HG02884 (cell line): ENCODE measurements at regions not wholly inside any gene's neighbourhood (a gene's known extent, or its start where the extent isn't known, plus 50 kb on each side); places are given as distances from the start of the nearest gene placed in this dataset.
"Not testable (repeated sequence)": the region's sequence is repeated elsewhere in the genome, so short reads cannot be mapped to it uniquely, and the experiment has no call there.

Experiments
- ATAC-seq: cut with Tn5 transposase; IDR thresholded peaks from one replicate; pipeline ENCODE4 v1.9.1; 2021; ENCODE audit warnings: mild to moderate bottlenecking, moderate library complexity; ENCODE audit not compliant: unreplicated experiment

DNA sequence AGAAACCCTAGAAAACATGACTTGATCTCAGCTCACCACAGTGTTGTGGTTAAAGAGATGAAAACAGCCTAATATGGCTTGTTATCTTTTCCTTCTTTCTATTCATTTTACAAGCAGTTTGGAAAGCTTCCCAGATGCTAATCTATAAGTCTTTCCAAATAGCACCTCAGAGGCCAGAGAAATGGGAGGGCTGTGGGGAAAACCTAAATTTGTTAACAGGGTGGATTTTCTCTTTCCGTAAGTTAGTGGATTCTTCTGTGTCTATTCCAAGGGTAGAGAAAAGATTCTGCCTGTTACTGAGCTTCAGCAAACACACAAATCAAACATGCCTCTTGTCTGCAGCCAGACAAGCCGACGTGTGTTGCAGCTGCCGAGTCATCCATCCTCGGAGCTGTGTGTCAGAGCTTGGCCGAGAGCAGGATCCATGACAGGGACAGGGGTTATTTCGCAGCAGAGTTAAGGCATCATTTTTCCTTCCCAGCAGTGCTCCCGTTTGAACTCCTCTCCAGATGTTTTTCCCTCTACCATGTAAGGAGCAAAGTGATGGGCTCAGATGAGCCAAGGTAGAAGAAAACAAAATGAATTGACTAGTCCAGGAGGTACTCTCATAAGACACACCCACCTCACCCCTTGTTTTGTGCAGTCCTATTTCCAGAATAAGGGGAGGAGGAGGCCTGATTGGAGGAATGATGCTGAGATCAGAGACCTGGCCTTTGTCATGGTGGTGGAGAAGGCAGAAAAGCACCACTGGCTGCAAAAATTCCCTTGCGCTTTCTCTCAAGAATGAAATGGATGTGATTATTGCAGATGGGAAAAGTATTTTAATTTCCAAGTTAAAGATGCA is 560.0 kb downstream of the C6orf118 start:
- no peak for ATAC-seq

DNA sequence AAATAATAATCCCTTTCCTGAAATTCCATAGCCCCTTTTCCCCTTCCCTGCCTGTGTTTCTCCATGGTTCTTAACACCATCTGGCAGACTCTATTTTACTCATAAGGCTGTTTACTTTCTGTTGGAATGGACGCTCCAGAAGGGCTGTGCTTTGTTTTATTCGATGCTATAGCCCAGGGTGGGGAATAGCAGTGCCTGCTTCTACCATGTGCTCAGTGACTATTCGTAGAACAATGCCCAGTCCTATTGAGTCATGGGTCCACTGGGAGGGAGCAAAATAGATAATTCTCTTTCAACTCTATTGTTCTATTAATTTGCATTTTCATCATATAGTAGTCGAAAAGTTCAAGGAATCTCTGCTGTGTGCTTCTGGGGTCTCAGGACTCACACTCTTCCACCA is 565.1 kb downstream of the C6orf118 start:
- ATAC-seq = no peak

DNA sequence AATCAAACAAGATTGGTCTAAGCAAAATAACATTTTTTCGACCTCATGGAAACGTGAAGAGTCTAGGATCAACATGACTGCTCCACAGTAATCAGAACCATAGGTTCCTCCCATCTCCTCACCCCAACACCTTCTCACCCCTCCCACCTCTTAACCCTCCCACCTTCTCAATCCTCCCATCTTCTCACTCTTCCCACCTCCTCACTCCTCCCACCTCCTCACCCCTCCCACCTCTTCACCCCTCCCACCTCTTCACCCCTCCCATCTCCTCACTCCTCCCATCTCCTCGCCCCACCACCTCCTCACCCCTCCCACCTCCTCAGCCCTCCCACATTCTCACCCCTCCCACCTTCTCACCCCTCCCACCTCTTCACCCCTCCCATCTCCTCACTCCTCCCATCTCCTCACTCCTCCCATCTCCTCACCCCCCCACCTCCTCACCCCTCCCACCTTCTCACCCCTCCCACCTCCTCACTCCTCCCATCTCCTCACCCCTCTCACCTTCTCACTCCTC is 567.4 kb downstream of the C6orf118 start:
- ATAC-seq = no peak

DNA sequence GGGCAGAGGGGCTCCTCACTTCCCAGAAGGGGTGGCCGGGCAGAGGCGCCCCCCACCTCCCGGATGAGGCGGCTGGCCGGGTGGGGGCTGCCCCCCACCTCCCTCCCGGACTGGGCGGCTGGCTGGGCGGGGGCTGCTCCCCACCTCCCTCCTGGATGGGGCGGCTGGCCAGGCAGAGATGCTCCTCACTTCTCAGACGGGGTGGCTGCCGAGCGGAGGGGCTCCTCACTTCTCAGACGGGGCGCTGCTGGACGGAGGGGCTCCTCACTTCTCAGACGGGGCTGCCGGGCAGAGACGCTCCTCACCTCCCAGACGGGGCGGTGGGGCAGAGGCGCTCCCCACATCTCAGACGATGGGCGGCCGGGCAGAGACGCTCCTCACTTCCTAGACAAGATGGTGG is 573.3 kb downstream of the C6orf118 start:
- not testable (repeated sequence) for ATAC-seq

DNA sequence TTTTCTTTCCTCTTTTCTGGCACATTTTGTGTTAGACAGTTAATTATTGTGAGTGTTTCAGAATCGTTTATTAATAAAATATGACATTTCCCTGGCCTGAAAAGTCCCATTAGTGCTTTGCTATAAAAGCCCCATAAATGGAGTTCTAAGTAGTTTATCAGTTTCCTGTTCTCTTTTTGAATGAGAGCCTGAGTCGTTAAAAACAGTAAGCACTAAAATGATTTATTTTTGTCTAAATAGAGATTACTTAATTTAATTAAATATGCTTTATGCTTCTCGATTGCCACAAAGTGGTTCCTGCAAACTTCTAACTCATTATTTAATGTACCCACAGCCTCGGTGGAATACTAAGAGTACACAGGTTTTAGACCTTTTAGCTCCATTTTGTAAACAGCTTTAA is 577.9 kb downstream of the C6orf118 start:
- no peak for ATAC-seq

DNA sequence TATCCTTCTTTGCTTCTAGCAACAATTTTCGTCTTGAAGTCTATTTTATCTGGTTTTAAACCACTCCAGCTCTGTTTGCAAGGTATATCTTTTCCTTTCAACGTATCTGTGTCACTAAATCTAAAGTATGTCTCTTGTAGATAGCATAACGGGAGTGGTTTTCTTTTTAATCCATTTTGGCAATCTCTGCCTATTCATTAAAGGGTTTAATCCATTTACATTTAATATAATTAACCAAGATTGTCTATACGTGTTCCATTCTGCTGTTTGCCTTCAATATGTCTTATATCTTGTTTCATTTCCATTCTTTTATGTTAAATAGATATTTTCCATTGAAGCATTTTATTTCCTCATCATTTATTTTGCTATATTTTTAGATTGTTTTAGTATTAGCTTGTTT is 587.9 kb downstream of the C6orf118 start:
- no peak for ATAC-seq

DNA sequence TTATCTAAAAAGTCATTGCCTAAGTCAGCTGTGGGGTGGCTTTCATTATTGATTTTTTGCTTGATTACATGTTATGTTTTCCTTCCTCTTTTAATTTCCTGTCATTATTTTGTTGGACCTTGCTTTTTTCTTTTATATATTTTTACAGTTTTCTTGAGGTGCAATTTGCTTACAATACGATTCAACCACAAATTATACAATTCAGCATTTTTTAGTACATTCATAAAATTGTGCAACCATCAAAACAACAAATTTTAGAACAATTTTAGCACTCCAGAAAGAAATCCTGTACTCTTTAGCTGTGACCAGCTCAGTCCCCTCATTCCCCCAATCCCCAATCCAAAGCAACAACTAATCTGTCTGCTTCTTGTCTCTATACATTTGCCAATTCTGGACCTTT is 608.9 kb downstream of the C6orf118 start:
- ATAC-seq = no peak

DNA sequence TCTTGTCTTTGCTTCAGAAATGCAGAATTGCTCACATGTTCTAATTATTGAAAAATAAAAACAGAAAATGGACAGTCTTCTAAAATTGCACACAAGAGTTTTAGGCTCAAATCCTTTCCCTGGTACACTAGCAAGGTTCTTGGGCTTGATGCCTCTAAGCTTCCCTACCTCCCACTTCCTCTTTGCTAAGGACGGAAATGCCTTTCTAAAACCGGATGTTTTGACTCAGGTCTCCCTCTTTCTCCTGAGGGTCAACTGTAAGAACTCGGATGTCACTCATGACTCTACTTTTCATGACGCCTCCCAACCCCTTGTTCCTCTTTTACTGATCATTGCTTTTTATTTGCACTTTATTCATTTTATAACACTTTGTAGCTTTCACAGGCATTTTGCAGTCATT is 613.5 kb downstream of the C6orf118 start:
- no peak for ATAC-seq

DNA sequence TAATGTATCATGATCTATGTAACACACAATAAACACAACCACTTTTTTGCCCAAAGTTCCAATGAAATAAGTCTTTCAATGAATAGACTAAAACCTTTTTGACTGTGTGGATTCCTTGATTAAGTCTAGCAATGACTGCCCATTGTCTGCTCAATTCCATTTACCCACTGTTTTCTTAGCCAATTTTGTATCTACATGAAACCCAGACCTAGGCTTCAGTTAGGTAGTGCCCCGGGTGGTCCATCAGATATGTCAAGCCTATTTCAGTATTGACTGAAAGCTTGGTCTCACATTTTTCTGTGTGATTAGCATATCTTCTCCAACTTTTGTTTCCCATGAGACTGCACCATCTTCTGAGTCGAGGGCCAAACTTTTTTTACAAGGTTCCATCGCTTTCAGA is 615.0 kb downstream of the C6orf118 start:
- ATAC-seq = no peak

DNA sequence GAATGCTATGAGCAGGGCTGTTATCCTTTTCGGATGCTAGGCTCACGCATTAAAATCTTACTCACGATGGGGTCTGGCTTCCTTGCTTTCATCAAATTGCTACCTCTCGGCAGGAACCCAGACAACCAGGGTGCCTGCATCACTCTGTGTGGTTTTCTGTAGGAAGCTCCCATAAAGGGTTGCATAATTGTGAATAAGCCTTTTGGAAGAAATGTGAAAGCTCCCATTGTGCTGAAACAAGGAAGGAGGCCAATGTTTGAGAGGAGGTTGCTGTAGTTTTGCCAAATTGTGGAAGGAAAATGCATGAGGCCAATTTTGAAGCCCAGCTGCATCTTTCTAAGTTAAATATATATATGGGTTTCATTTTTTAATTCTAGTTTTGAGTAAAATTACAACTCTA is 615.5 kb downstream of the C6orf118 start:
- ATAC-seq = no peak

DNA sequence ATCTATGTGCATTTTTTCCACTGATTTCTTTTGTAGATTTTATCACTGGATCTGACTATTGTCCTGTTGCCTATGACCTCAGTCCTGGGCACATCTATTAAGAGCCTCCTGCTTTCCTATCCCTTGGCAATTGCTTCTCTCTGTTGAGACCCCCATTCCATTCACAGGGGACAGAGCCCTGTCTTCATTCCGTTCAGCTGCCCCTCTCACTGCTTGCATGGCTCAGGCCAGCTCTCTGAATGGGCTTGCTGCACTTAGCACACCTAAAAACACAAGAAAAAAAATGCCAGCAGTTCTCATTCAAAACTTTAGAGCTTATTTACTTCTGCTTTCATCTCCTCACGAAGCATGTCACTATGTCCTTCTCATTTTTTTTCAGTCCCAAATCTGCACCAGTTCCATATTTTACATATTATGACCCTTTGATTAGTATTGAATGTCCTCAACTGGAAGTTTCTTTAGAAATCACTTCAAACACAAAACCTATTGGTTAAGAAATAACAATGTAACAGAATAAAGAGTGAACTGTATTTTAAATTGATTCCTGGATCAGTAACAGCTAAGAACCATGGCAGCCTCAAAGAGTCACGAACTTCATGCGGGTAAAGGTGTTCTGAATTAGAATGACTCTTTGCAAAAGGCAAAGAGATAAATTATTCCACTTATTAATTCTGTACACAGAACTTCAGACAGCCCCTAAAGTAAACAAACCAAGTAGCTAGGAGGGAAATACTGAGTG is 616.5 kb downstream of the C6orf118 start:
- ATAC-seq = no peak

DNA sequence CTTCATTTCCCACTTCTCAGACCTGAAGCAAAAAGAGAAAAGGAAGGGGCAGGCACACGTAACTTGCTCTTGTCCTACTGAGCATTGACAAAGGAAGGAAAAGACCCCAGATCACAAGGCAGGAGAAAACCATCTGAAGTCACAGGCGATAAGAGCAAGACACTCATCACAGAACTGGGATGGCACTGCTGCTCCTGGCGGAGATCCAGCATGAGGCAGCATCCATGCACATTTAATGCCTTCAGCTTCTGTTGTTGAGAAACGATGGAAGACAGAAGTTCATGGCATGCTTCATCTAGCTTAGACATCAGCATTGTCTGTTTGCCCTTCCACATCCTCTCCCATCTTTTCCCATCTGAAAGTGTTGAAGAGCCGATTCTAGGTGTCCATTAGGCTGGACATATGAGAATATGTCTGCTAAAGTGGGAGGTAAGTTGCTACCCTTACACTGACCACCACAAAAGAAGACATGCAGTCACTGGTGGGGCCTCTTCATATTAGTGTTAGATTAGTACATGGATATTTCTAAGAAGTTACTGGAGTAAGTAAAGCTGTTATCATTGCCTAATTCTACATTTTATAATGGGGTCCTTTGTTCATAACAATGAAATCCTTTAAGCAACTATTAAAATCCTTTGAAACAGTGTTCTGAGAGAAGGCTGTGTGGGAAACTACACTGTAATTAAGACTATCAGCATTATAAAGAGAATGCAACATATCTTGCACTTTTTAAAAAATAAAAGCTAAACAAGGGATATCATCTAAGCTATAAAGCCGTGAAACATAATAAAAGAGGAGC is 618.5 kb downstream of the C6orf118 start:
- ATAC-seq = no peak

DNA sequence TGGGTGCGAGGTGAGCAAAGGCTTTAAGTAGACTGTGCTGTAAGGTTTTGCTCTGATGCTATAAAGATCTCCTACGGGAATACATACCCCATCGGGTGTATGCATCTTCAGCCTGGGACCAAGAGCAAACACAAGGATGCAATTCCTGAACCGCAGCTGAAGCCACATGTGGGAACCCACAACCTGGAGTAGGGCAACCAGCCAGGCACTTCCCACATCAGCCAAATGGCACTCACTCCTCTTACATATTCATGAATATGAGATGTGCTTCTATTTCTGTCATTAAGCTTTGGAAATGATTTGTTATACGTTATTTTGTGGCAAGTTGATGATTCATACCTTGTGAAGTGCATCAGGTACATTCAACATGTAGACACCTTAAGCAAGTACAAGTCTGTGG is 619.2 kb downstream of the C6orf118 start:
- ATAC-seq = no peak

DNA sequence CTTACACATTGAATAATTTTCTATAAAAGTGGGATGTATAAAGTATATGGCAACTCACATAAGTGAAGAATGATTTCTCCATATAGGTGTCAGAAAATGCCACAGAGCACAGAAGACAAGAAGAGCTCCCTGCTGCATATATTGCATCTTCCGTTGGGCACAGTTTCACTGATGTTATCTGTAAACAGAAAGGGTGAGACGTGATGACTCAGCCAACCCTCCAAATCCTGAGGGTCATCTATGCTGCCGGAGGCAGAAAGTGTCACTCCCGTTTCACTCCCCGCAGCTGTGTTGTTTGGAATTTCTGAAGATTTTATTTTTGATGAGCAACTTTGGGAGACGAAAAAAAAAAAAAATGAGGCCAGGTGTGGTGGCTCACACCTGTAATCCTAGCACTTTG is 644.1 kb downstream of the C6orf118 start:
- no peak for ATAC-seq

DNA sequence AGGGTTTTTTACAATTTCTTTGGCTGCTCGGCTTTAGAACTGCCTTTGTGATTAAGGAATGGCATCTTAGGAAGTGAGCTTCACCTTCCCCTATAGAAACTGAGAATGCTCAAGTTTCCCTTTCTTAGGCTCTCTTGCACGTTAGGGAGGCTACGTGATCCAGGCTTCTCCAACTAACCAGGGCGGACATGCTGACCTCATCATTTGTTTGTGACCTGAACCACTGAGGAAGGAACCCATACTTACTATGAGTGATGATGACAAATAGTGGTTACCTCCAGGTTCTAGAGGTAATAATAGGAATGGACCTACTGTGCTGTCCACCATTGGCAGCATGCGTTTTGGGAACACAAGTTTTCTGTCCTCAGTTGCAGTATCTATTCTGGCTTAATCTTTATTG is 645.8 kb downstream of the C6orf118 start:
- ATAC-seq = no peak

DNA sequence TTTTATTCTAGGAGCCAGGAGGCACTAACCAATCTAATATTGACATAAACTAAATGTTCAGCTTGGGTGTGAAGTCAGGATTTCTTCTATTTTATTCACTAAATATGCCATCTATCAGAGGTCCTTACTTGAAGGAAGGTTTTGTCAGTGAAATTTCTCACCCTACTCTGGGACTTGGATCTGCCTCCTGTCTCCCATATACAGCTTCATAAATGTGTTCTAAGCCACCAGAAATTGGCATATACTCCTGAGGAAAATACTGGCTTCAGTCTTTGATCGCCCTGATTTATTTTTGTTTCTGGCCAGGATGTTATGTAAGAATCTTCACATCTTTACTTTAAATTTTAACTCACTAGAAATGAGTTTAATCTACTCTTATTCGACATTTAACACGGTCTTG is 647.7 kb downstream of the C6orf118 start:
- ATAC-seq = no peak

DNA sequence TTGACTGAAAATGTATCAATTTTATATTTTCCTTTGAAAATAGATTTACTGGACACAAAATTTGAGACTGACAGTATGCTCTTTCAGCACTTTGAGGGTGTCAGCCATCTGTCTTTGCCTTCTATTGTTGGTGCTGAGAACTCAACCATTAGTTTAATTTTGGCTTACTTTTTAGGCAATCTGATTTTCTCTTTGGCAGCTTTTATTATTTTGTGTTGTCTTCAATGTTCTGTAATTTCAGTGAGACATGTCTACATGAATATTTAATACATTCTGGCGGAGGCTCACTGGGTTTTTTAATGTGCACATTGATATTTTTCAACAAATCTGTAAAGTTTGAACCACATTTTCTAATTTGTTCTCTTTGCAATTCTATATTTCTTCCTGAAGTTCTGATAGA is 648.6 kb downstream of the C6orf118 start:
- no peak for ATAC-seq

DNA sequence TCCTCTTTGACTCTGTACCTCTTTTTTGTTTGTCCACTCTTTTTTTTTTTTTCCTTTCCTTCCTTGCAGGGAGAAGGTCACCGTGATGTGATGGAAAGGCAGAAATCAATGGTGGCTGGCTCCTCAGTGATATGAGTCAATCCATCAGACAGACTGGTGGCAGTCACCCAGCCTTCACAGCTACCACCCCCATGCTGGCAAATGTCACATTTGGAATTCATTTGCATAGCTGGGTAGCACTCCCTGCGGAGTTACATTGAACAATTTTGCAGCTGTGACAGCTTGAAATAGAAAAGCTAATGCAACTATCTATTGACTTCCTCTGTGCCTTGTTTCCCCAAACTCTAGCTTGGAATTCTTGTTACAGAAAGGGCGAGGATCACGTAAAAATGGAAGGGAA is 668.4 kb downstream of the C6orf118 start:
- no peak for ATAC-seq

DNA sequence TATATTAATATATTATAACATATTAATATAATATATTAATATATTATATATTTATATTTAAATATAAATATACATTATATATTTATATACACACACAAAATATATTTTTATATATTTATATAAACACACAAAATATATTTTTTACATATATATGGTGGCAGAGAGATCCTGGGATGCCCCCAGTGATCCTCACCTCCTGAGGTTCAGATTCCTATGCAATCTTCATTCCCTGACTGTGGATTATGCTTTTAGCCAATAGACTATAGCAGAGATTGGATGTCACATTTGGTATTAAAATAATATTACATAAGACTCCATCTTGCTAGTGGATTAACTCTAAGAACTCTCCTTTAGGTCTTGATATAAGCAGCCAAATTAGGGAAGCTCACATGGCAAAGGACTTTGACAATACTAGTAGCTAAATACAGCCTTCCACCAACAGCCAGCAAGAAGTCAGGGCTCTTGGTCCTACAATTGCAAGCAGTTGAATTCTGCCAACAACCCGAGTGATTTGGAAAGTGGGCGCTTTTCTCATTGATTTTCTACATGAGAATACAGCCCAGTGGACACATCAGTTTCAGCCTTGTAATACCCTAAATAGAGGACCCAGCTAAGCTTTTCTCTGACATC is 681.0 kb downstream of the C6orf118 start:
- ATAC-seq = no peak

DNA sequence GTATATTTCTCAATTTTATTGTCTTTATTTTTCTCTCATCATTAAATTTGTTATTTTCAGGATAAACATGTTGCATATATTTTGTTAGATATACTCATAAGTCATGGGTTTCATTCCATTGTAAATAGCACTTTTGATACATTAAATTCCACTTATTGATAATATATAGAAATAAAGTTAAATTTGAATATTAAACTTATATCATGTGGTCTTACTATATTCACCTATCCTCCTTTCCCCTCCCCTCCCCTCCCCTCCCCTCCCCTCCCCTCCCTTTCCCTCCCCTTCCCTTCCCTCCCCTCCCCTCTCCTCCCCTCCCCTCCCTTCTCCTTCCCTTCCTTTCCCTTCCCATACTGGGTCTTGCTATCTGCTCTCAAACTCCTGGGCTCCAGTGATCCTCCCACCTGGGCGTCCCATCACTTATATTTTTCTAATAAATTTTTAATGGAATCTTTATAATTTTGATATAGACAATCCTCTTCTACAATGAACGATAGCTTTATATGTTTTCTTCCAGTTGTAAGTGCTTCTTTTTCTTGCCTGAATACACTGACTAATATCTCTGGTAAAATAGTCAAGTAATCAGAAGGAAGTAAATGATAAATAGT is 692.4 kb downstream of the C6orf118 start:
- ATAC-seq = no peak

DNA sequence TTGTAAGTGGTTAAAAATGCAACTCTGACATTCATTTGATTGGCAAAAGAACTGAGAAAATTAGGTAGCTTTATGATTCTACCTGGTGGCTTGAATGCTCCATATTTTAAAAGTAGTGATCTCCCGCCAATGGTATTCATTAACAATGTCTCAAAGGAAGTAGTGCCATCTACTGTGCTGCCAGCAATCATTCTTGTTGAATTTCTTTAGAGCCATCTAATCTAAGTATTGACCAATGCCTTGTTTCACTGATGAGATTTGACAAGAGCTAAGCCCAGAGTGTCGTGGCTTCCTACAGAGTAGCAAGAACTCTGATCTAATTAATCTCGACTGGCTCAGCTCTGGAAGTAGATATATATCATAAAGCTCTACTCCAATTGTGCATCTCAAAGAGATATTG is 696.7 kb downstream of the C6orf118 start:
- ATAC-seq = no peak
